HEK293T (cell line): ENCODE measurements at regions not wholly inside any gene's neighbourhood (a gene's known extent, or its start where the extent isn't known, plus 50 kb on each side); places are given as distances from the start of the nearest gene placed in this dataset.

ENCODE experiments used
- CTCF ChIA-PET: fragments of 350-600 bp; formaldehyde crosslinking; extraction: SDS; loops from one replicate; lab custom pipeline; 2021; ENCODE audit warnings: antibody characterized with exemption, inconsistent platforms; lab: Yijun Ruan, JAX
- POLR2A ChIA-PET: fragments of 350-600 bp; formaldehyde crosslinking; extraction: SDS; loops from one replicate; lab custom pipeline; 2020; ENCODE audit warnings: antibody characterized with exemption, inconsistent platforms; lab: Yijun Ruan, JAX
- DNase-seq: peaks from one replicate; pipeline ENCODE4 v3.0.0; 2012; ENCODE audit warnings: mixed read lengths; ENCODE audit errors: extremely low spot score
- ARNT ChIP-seq: fragments of 450-650 bp; IDR thresholded peaks from 2 replicates; pipeline ENCODE4 v1.6.1; 2017; ENCODE audit warnings: mild to moderate bottlenecking
- BHLHE40 ChIP-seq: fragments of 450-650 bp; IDR thresholded peaks from 2 replicates; pipeline ENCODE4 v1.6.1; 2016; ENCODE audit warnings: mild to moderate bottlenecking, moderate library complexity, borderline replicate concordance
- CTBP1 ChIP-seq: fragments of 450-650 bp; IDR thresholded peaks from 2 replicates; pipeline ENCODE4 v1.6.1; 2016; ENCODE audit warnings: borderline replicate concordance
- ELF4 ChIP-seq: fragments of 450-650 bp; IDR thresholded peaks from 2 replicates; pipeline ENCODE4 v1.6.1; 2017; ENCODE audit warnings: antibody characterized with exemption
- FOXA1 ChIP-seq: fragments of 450-650 bp; IDR thresholded peaks from 2 replicates; pipeline ENCODE4 v1.6.1; 2016; ENCODE audit warnings: mild to moderate bottlenecking
- FOXK2 ChIP-seq: fragments of 450-650 bp; IDR thresholded peaks from 2 replicates; pipeline ENCODE4 v1.6.1; 2016; ENCODE audit warnings: mild to moderate bottlenecking
- FOXM1 ChIP-seq: fragments of 450-650 bp; IDR thresholded peaks from 2 replicates; pipeline ENCODE4 v1.6.1; 2017; ENCODE audit warnings: mild to moderate bottlenecking, borderline replicate concordance
- HDGF ChIP-seq: fragments of 450-650 bp; IDR thresholded peaks from 2 replicates; pipeline ENCODE4 v1.6.1; 2017; ENCODE audit warnings: antibody characterized with exemption, borderline replicate concordance
- L3MBTL2 ChIP-seq: fragments of 450-650 bp; conservative IDR thresholded peaks from 2 replicates; pipeline ENCODE4 v1.6.1; 2016; ENCODE audit warnings: mild to moderate bottlenecking
- LEF1 ChIP-seq: fragments of 450-650 bp; IDR thresholded peaks from 2 replicates; pipeline ENCODE4 v1.6.1; 2017; ENCODE audit warnings: mild to moderate bottlenecking, borderline replicate concordance
- NFRKB ChIP-seq: fragments of 450-650 bp; IDR thresholded peaks from 2 replicates; pipeline ENCODE4 v1.6.1; 2016; ENCODE audit warnings: mild to moderate bottlenecking, moderate library complexity
- SP1 ChIP-seq: fragments of 450-650 bp; IDR thresholded peaks from 2 replicates; pipeline ENCODE4 v1.6.1; 2017
- SUZ12 ChIP-seq: fragments of 450-650 bp; IDR thresholded peaks from 2 replicates; pipeline ENCODE4 v1.6.1; 2016; ENCODE audit warnings: mild to moderate bottlenecking
- TARDBP ChIP-seq: fragments of 450-650 bp; IDR thresholded peaks from 2 replicates; pipeline ENCODE4 v1.6.1; 2016
- ZNF384 ChIP-seq: fragments of 450-650 bp; IDR thresholded peaks from 2 replicates; pipeline ENCODE4 v1.6.1; 2016
- TF ChIP-seq, protein P1 (sequence below): fragments of 450-650 bp; IDR thresholded peaks from 2 replicates; pipeline ENCODE4 v1.6.1; 2016

DNA sequence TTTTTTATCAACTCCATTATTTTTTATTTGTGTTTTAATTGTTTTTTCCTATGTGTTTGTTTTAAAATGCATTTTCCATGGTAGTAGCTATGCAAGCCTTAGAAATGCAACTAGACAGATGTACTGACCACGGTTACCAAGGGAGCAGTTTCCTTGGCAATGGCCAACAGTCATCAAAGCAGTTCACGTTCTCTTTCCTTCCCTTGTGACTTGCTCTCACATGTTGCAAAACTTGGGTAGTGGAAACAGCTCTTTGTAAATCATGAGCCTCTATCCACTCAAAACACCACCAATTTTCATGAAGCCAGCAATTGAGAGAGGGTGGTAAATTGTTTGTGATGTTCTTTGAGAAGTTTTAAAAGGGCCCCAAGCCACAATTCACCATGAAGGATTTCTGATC, 499.4 kb upstream of the MDFIC2 start:
- ChIA-PET POLR2A (no interaction called here), CTCF (interaction anchor here (0.7 kb wide), 1 partner anchor 748 kb away, joined by 3 read pairs; no protein-coding TSS in a partner anchor)
- DNase-seq, result no peak
- no peak for TF ChIP-seq ELF4
- no peak for TF ChIP-seq L3MBTL2
- TF ChIP-seq, protein P1, sequence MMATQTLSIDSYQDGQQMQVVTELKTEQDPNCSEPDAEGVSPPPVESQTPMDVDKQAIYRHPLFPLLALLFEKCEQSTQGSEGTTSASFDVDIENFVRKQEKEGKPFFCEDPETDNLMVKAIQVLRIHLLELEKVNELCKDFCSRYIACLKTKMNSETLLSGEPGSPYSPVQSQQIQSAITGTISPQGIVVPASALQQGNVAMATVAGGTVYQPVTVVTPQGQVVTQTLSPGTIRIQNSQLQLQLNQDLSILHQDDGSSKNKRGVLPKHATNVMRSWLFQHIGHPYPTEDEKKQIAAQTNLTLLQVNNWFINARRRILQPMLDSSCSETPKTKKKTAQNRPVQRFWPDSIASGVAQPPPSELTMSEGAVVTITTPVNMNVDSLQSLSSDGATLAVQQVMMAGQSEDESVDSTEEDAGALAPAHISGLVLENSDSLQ, result no peak
- TF ChIP-seq BHLHE40, result no peak
- no peak for TF ChIP-seq ARNT
- no peak for TF ChIP-seq FOXK2
- no peak for TF ChIP-seq NFRKB
- TF ChIP-seq ZNF384, result no peak

DNA sequence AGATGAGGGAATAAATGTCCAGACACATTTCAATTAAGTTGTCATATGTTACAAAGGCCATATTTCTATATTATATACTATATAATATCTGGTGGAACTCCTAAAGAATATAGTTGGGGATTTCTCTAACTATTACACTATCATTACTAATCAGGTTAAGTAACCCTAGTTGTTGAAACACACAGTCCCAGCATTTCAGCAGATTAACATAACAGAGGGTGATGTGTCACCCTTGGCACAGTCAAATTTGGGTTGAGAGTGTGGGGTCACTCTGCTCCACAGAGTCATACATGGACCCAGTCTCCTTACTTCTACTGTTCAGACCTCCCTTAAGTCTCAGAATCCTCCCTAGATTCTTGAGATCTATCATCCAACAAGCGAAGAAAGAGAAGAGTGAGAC, 496.4 kb upstream of the MDFIC2 start:
- CTCF ChIA-PET, result no interaction called here
- no peak for DNase-seq
- TF ChIP-seq FOXM1, result no peak
- TF ChIP-seq FOXK2, result no peak
- no peak for TF ChIP-seq NFRKB
- no peak for TF ChIP-seq ELF4
- no peak for TF ChIP-seq FOXA1
- no peak for TF ChIP-seq L3MBTL2
- TF ChIP-seq CTBP1, result no peak
- TF ChIP-seq ZNF384, result no peak
- TF ChIP-seq SP1, result no peak
- no peak for TF ChIP-seq BHLHE40
- TF ChIP-seq TARDBP, result no peak
- no peak for TF ChIP-seq LEF1
- TF ChIP-seq ARNT, result no peak
- TF ChIP-seq, protein P1, result no peak
- POLR2A ChIA-PET, result no interaction called here

DNA sequence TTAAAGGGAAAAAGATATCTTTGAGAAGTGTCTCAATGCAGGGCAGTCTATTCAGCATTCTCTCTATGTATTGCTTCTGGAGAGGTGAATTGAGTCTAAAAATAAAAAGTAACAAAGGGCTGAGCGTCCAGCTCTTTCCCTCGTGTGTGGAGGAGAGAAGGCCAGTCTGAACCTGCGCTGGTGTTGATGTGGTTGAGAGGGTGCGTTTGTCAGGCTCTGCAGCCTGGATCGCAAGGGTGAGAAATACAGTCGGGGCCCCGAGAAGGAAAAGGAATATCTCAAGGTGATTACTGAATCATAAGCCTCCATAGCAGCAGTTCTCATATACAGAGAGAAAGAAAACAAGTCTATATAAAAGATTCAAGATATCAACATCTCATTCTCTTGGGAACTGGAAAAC, 494.1 kb upstream of the MDFIC2 start:
- TF ChIP-seq L3MBTL2 (no peak), FOXA1 (no peak), LEF1 (no peak), ARNT (no peak), SP1 (no peak), TARDBP (no peak), BHLHE40 (no peak), ELF4 (no peak), FOXM1 (no peak), SUZ12 (no peak), CTBP1 (no peak), ZNF384 (no peak), NFRKB (no peak)
- ChIA-PET POLR2A (no interaction called here), CTCF (no interaction called here)
- DNase-seq, result no peak

DNA sequence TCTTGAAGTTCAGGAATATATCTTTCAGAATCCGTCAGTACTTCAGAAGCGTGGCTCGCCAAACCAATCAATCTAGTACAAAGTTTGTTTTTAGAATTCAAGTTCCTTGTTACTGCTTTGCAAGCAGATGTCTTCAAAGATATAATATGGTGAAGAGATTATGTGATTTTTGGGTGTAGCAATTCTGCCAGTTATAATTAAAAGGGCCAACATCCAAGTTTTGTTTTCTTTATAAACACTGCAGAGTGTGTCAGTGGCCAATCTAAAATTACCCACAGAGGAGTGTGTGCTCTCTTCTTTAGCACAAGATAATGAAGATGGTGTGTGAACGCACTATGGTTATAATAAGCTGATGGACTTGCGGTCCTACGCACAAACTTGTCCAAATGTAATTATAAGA, 493.6 kb upstream of the MDFIC2 start:
- DNase-seq, result no peak
- ChIA-PET POLR2A (no interaction called here), CTCF (no interaction called here)
- TF ChIP-seq, protein P1, result no peak
- TF ChIP-seq FOXK2 (no peak), LEF1 (no peak), CTBP1 (no peak), SP1 (no peak), TARDBP (no peak), FOXA1 (no peak), BHLHE40 (no peak), L3MBTL2 (no peak), FOXM1 (no peak), SUZ12 (no peak), ELF4 (no peak), HDGF (no peak), ZNF384 (no peak), ARNT (no peak), NFRKB (no peak)

DNA sequence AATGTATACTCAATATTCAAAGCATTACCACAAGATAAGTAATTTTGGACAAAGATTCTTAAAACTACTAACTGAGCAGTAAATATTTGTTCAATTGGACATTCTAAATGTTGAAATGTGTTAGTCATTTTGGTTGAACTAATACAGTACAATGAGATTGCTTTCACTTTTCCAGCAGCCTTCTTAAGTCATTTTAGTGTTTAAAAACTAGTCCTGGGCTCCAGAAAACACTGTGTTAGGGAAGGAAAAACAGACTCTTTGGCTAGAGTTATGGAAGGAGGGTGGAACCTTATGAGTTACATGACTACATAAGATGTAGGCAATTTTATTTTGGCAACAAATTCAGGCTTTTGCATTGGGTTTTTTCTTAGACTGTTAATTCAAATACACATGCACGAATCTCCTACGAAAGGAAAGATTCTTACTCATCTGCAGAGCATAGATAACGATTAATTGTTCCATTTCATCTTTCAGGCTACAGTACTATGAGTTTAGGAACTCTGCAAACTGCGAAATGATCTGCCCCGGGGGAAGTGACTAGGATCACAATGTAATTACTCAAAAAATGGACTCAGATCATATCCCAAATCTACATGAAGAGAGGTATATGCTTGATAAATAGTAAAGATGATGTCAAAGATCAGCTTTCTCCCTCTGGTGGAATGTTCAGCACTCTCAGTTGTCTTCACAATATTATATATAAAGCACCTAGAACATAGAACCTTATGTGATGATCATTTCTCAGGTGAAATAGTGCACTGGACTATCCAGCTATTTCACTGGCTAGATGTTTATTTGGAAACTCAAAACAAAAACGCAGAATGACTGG, 492.8 kb upstream of the MDFIC2 start:
- ChIA-PET POLR2A (no interaction called here), CTCF (no interaction called here)
- DNase-seq, result no peak
- TF ChIP-seq ARNT, result no peak
- no peak for TF ChIP-seq ELF4
- TF ChIP-seq LEF1, result no peak
- no peak for TF ChIP-seq SP1
- no peak for TF ChIP-seq BHLHE40
- no peak for TF ChIP-seq FOXK2
- TF ChIP-seq L3MBTL2, result no peak
- TF ChIP-seq ZNF384, result no peak
- TF ChIP-seq FOXM1, result no peak
- TF ChIP-seq CTBP1, result no peak
- TF ChIP-seq, protein P1, result no peak
- TF ChIP-seq SUZ12, result no peak
- TF ChIP-seq FOXA1, result no peak
- TF ChIP-seq TARDBP, result no peak
- TF ChIP-seq NFRKB, result no peak
- no peak for TF ChIP-seq HDGF
